Activated T-helper 2 cell treated with anti-CD3 and anti-CD28 coated beads, Interferon-gamma antibody, Interleukin-2, Interleukin-4, amounts not matched to agents 10 μg/mL and 5 μg/mL and 100 μg/mL, durations not matched to agents 14 hours and 24 hours and 36 hours (primary cell): ENCODE measurements at regions not wholly inside any gene's neighbourhood (a gene's known extent, or its start where the extent isn't known, plus 50 kb on each side); places are given as distances from the start of the nearest gene placed in this dataset.
"Not testable (repeated sequence)": the region's sequence is repeated elsewhere in the genome, so short reads cannot be mapped to it uniquely, and the experiment has no call there.

ENCODE experiments used
- DNase-seq: peaks from one replicate; pipeline ENCODE4 v3.0.0; 2021; ENCODE audit warnings: low spot score
- H3K27ac Mint-ChIP-seq: one replicate; pipeline ENCODE4 v1.8.0; 2021; ENCODE audit warnings: mixed read lengths
- H3K27me3 Mint-ChIP-seq: one replicate; pipeline ENCODE4 v1.8.0; 2021; ENCODE audit warnings: low read depth, mixed read lengths
- H3K36me3 Mint-ChIP-seq: one replicate; pipeline ENCODE4 v1.8.0; 2021; ENCODE audit warnings: low read depth, mixed read lengths
- H3K4me1 Mint-ChIP-seq: one replicate; pipeline ENCODE4 v1.8.0; 2021; ENCODE audit warnings: low read depth, mixed read lengths
- H3K4me3 Mint-ChIP-seq: one replicate; pipeline ENCODE4 v1.8.0; 2021; ENCODE audit warnings: low read depth, mild to moderate bottlenecking, moderate library complexity, mixed read lengths
- H3K9me3 Mint-ChIP-seq: one replicate; pipeline ENCODE4 v1.8.0; 2021; ENCODE audit warnings: mixed read lengths
- intact Hi-C: fragments of 100-400 bp; cut with micrococcal nuclease; formaldehyde crosslinking; loops from one replicate; pipeline ENCODE4 v1.15.1; 2023

GRCh38 chr13:87280139-87280538 lies 391.0 kb upstream of the SLITRK5 start:
- Mint-ChIP-seq H3K27ac (no peak overlapping the region), H3K9me3 (no peaks in the 10 kb centered on the region), H3K4me1 (no peaks in the 10 kb centered on the region), H3K27me3 (no peaks in the 10 kb centered on the region), H3K4me3 (no peak overlapping the region), H3K36me3 (no peaks in the 10 kb centered on the region)
- intact Hi-C loops = no loop called here
- no peak for DNase-seq

GRCh38 chr13:87287721-87288120 lies 383.4 kb upstream of the SLITRK5 start:
- Mint-ChIP-seq H3K9me3 (peaks cover 11% of the 10 kb centered on the region), H3K4me1 (no peaks in the 10 kb centered on the region), H3K36me3 (no peaks in the 10 kb centered on the region), H3K4me3 (no peak overlapping the region), H3K27ac (no peak overlapping the region), H3K27me3 (no peaks in the 10 kb centered on the region)
- no peak for DNase-seq
- intact Hi-C loops = no loop called here

- H3K9me3 Mint-ChIP-seq = peaks cover 28% of the 10 kb centered on the region
- DNase-seq = no peak
- H3K27me3 Mint-ChIP-seq = no peaks in the 10 kb centered on the region
- H3K4me3 Mint-ChIP-seq = no peak overlapping the region
- H3K36me3 Mint-ChIP-seq = no peaks in the 10 kb centered on the region
- intact Hi-C loops = no loop called here
- no peak overlapping the region for H3K27ac Mint-ChIP-seq
- no peaks in the 10 kb centered on the region for H3K4me1 Mint-ChIP-seq
Measured at GRCh38 chr13:87295636-87296035, 375.5 kb upstream of the SLITRK5 start.

- no peak overlapping the region for H3K4me3 Mint-ChIP-seq
- no peak for DNase-seq
- H3K4me1 Mint-ChIP-seq = no peaks in the 10 kb centered on the region
- peaks cover 25% of the 10 kb centered on the region for H3K9me3 Mint-ChIP-seq
- no peaks in the 10 kb centered on the region for H3K36me3 Mint-ChIP-seq
- H3K27me3 Mint-ChIP-seq = no peaks in the 10 kb centered on the region
- H3K27ac Mint-ChIP-seq = no peak overlapping the region
- intact Hi-C loops = no loop called here
Measured at GRCh38 chr13:87302034-87302433, 369.1 kb upstream of the SLITRK5 start.

GRCh38 chr13:87302931-87303330 lies 368.2 kb upstream of the SLITRK5 start:
- intact Hi-C loops = no loop called here

GRCh38 chr13:87311165-87311564 lies 360.0 kb upstream of the SLITRK5 start:
- Mint-ChIP-seq H3K4me1 (no peaks in the 10 kb centered on the region), H3K9me3 (peaks cover 25% of the 10 kb centered on the region), H3K27ac (no peak overlapping the region), H3K27me3 (no peaks in the 10 kb centered on the region), H3K4me3 (no peak overlapping the region), H3K36me3 (no peaks in the 10 kb centered on the region)
- DNase-seq = no peak
- intact Hi-C loops = no loop called here

More at GRCh38 chr13:87302931-87303330, 368.2 kb upstream of the SLITRK5 start:
- H3K27me3 Mint-ChIP-seq = no peaks in the 10 kb centered on the region
- H3K27ac Mint-ChIP-seq = no peak overlapping the region
- no peaks in the 10 kb centered on the region for H3K36me3 Mint-ChIP-seq
- no peak for DNase-seq
- H3K9me3 Mint-ChIP-seq = peaks cover 25% of the 10 kb centered on the region
- no peaks in the 10 kb centered on the region for H3K4me1 Mint-ChIP-seq
- no peak overlapping the region for H3K4me3 Mint-ChIP-seq

- Mint-ChIP-seq H3K4me1 (no peaks in the 10 kb centered on the region), H3K4me3 (no peak overlapping the region), H3K9me3 (peaks cover 30% of the 10 kb centered on the region), H3K36me3 (no peaks in the 10 kb centered on the region), H3K27ac (no peak overlapping the region), H3K27me3 (no peaks in the 10 kb centered on the region)
- intact Hi-C loops = no loop called here
- DNase-seq = no peak
Measured at GRCh38 chr13:87314822-87315221, 356.3 kb upstream of the SLITRK5 start.

GRCh38 chr13:87322386-87322785 lies 348.8 kb upstream of the SLITRK5 start:
- Mint-ChIP-seq H3K9me3 (peaks cover 25% of the 10 kb centered on the region), H3K4me3 (no peak overlapping the region), H3K27me3 (no peaks in the 10 kb centered on the region), H3K36me3 (no peaks in the 10 kb centered on the region), H3K27ac (no peak overlapping the region), H3K4me1 (no peaks in the 10 kb centered on the region)
- DNase-seq = no peak
- intact Hi-C loops = no loop called here

- peaks cover 20% of the 10 kb centered on the region for H3K9me3 Mint-ChIP-seq
- H3K4me1 Mint-ChIP-seq = no peaks in the 10 kb centered on the region
- H3K4me3 Mint-ChIP-seq = no peak overlapping the region
- no peaks in the 10 kb centered on the region for H3K27me3 Mint-ChIP-seq
- no peak overlapping the region for H3K27ac Mint-ChIP-seq
- H3K36me3 Mint-ChIP-seq = no peaks in the 10 kb centered on the region
- intact Hi-C loops = no loop called here
- DNase-seq = no peak
Measured at GRCh38 chr13:87324558-87324957, 346.6 kb upstream of the SLITRK5 start.

- Mint-ChIP-seq H3K27ac (no peak overlapping the region), H3K9me3 (peaks cover 28% of the 10 kb centered on the region), H3K4me3 (no peak overlapping the region), H3K36me3 (no peaks in the 10 kb centered on the region), H3K27me3 (no peaks in the 10 kb centered on the region), H3K4me1 (no peaks in the 10 kb centered on the region)
- intact Hi-C loops = no loop called here
- DNase-seq = no peak
Measured at GRCh38 chr13:87331178-87331577, 340.0 kb upstream of the SLITRK5 start.

GRCh38 chr13:87333599-87333998 lies 337.6 kb upstream of the SLITRK5 start:
- H3K36me3 Mint-ChIP-seq = no peaks in the 10 kb centered on the region
- H3K27me3 Mint-ChIP-seq = no peaks in the 10 kb centered on the region
- intact Hi-C loops = no loop called here
- no peak for DNase-seq
- no peaks in the 10 kb centered on the region for H3K4me1 Mint-ChIP-seq
- H3K27ac Mint-ChIP-seq = no peak overlapping the region
- H3K9me3 Mint-ChIP-seq = peaks cover 18% of the 10 kb centered on the region
- no peak overlapping the region for H3K4me3 Mint-ChIP-seq

GRCh38 chr13:87334176-87334575 lies 337.0 kb upstream of the SLITRK5 start:
- Mint-ChIP-seq H3K4me1 (no peaks in the 10 kb centered on the region), H3K27me3 (no peaks in the 10 kb centered on the region), H3K9me3 (peaks cover 19% of the 10 kb centered on the region), H3K27ac (no peak overlapping the region), H3K4me3 (no peak overlapping the region), H3K36me3 (no peaks in the 10 kb centered on the region)
- intact Hi-C loops = no loop called here
- DNase-seq = no peak

GRCh38 chr13:87336346-87336889 lies 334.8 kb upstream of the SLITRK5 start:
- DNase-seq, H3K27ac Mint-ChIP-seq, H3K27me3 Mint-ChIP-seq, H3K36me3 Mint-ChIP-seq, H3K4me3 Mint-ChIP-seq, intact Hi-C loops, H3K4me1 Mint-ChIP-seq: not testable (repeated sequence)
- peaks cover 27% of the 10 kb centered on the region for H3K9me3 Mint-ChIP-seq

GRCh38 chr13:87344176-87344575 lies 327.0 kb upstream of the SLITRK5 start:
- no peak for DNase-seq
- Mint-ChIP-seq H3K4me1 (no peaks in the 10 kb centered on the region), H3K4me3 (no peak overlapping the region), H3K9me3 (peaks cover 23% of the 10 kb centered on the region), H3K27ac (no peak overlapping the region), H3K27me3 (no peaks in the 10 kb centered on the region), H3K36me3 (no peaks in the 10 kb centered on the region)
- intact Hi-C loops = no loop called here
